NCI-H1694 (cell line): ENCODE measurements at regions not wholly inside any gene's neighbourhood (a gene's known extent, or its start where the extent isn't known, plus 50 kb on each side); places are given as distances from the start of the nearest gene placed in this dataset.
"Not testable (repeated sequence)": the region's sequence is repeated elsewhere in the genome, so short reads cannot be mapped to it uniquely, and the experiment has no call there.

Experiments
- DNase-seq: peaks from one replicate; lab custom pipeline; 2025; lab: John Stamatoyannopoulos, UW

DNA sequence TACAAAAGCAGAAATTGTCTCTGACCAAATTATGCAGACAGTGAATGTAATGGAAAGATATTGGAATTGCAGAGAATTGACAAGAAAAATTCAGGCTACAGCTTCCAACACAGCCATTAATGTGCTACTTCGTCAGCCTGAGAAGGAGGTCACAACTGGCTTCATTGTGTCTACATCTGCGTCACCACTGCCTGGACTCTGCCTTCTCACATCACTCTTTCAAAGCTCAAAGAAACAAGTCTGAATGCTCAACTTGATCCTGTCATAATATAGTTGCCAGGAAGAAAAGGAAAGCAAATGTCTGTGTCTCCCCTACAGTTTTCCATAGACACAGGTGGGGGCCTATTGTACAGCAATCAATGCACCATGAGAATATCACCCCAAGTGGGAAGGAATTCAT is 806.5 kb upstream of the CDH10 start:
- DNase-seq = no peak

- no peak for DNase-seq
These were observed 803.9 kb upstream of the CDH10 start for GRCh38 chr5:25448646-25449045.

GRCh38 chr5:25448190-25448621 is 803.4 kb upstream of the CDH10 start:
- no peak for DNase-seq

DNA sequence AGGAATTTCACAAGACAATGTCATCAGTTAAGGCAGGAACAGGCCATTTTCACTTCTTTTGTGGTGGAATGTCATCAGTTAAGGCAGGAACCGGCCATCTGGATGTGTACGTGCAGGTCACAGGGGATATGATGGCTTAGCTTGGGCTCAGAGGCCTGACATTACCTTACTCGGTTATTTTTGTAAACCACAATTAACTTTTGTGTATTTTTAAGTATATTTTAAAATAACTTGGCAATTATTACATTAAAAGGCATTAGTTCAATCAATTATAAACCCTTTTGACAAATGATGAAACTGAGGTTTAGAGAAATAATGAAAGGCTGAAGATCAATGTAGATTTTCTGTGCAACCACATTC is 801.3 kb upstream of the CDH10 start:
- not testable (repeated sequence) for DNase-seq

GRCh38 chr5:25445381-25446060 is 800.7 kb upstream of the CDH10 start:
- DNase-seq = not testable (repeated sequence)

GRCh38 chr5:25444697-25445096 is 799.9 kb upstream of the CDH10 start:
- no peak for DNase-seq

- DNase-seq = no peak
These were observed 797.0 kb upstream of the CDH10 start for GRCh38 chr5:25441810-25442209.

GRCh38 chr5:25439025-25439424 is 794.2 kb upstream of the CDH10 start:
- no peak for DNase-seq

- DNase-seq = not testable (repeated sequence)
These were observed 793.6 kb upstream of the CDH10 start for GRCh38 chr5:25438375-25438774.

DNA sequence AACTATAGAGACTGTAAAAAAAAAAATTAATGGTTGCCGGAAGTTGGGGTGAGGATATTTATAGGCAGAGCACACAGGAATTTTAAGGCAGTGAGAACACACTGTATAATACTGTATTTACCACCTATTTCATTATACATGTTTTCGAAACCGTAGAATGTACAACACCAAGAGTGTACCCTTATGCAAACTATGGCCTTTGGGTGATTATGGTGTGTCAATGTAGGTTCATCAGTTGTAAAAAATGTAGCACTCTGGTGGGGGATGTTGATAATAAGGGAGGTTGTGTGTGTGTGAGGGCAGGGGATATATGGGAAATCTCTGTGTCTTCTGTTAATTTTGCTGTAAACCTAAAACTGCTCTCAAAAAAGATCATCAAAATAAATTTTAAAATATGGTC is 791.7 kb upstream of the CDH10 start:
- no peak for DNase-seq

- DNase-seq = no peak
These were observed 791.1 kb upstream of the CDH10 start for GRCh38 chr5:25435882-25436281.

GRCh38 chr5:25427240-25427639 is 782.5 kb upstream of the CDH10 start:
- no peak for DNase-seq

DNA sequence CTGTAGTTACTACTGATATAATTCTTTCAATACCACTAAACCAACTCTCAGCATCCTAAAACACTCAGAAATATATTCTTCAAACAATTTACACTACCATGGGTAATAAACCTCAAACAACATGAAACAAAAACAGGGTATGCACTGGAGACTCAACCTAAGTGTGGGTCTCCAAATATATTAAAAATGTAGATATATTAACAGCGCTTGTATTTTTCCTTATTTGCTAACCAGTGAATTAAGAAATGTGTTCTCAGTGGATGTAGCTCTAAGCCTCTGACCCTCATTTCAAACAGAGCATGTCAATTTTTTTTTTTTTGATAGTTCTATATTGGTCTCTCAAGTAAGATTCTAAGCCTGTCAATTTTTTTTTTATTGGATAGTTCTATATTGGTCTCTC is 778.5 kb upstream of the CDH10 start:
- no peak for DNase-seq

GRCh38 chr5:25419684-25420083 is 774.9 kb upstream of the CDH10 start:
- DNase-seq = no peak

GRCh38 chr5:25418978-25419377 is 774.2 kb upstream of the CDH10 start:
- DNase-seq = no peak

- DNase-seq = no peak
These were observed 773.6 kb upstream of the CDH10 start for GRCh38 chr5:25418319-25418859.

DNA sequence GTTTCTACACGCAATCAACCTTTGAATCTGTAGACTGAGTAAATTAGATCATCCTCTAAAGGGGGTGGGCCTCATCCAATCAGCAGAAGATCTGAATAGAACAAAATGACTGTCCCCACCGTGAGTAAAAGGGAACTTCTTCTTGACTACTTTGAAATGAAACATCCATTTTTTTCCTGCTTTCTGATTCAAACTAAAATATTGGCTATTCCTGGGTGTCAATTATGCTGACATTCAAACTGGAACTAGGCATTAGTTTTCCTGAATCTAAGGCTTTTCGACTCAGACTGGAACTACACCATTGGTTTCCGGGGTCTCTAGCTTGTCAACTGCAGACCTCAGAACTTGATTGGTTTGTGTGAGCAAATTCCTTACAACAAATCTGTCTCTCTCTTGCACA is 772.2 kb upstream of the CDH10 start:
- no peak for DNase-seq

- no peak for DNase-seq
These were observed 771.2 kb upstream of the CDH10 start for GRCh38 chr5:25415970-25416369.

- no peak for DNase-seq
These were observed 770.0 kb upstream of the CDH10 start for GRCh38 chr5:25414742-25415141.

DNA sequence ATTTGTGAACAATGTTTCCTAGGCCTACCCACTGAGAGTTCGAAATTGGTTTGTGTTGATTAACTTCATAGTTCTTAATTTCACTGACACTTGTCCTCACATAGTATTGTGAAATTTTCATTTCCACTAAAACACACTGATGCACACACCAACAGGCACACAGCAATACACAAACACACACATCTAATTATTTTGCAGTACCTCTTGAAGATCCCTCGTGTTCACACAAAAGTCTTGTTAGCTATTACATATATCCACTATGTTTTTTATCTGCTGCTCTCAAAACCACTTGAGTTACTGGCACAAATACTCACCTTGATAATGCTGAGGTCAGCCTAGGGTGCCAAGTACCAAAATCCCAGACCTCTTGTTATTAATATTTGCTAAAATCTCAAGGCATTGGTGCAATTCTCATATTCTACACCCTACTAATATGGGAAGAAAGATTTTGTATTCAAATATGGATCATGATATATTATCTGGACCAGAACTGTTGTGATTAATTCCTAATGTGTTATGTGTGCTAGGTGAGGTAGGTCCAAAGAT is 767.4 kb upstream of the CDH10 start:
- no peak for DNase-seq

DNA sequence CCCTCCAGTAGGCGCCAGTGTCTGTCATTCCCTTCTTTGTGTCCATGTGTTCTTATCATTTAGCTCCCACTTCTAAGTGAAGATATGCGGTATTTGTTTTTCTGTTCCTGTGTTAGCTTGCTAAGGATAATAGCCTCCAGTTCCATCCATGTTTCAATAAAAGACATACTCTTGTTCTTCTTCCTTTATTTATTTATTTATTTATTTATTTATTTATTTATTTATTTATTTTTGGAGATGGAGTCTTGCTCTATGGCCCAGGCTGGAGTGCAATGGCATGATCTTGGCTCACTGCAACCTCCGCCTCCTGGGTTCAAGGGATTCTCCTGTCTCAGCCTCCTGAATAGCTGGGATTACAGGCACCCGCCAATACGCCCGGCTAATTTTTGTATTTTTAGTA is 762.6 kb upstream of the CDH10 start:
- not testable (repeated sequence) for DNase-seq

GRCh38 chr5:25405850-25406249 is 761.1 kb upstream of the CDH10 start:
- DNase-seq = no peak

GRCh38 chr5:25399878-25400480 is 755.2 kb upstream of the CDH10 start:
- DNase-seq = no peak

DNA sequence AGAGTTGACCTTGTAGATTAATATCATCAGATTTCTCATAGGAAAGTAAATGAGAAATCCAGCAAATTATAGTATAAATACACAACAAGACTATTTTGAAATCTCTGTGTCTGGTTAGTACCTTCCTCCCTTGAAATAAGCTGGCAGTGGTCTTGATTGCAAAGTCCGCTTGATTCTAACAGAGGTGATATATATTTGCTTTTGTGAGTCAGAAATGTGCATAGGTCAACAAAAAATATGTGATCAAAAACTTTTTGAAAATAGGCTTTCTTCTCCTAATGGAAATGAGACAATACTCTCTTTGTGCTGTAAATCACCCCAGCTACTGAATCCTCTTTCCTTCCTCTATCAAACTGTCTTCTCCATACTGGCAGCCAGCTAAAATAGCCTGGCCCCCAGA is 749.2 kb upstream of the CDH10 start:
- no peak for DNase-seq
